A673 (cell line): ENCODE measurements at regions not wholly inside any gene's neighbourhood (a gene's known extent, or its start where the extent isn't known, plus 50 kb on each side); places are given as distances from the start of the nearest gene placed in this dataset.

Experiments
- BruUV-seq: library from RNA; stranded (reverse); fragments of 400-500 nt; replicated peaks from 2 replicates; lab custom pipeline; 2021; lab: Mats Ljungman, UMichigan
- CTCF ChIA-PET: fragments of 300-600 bp; sonication (Branson Sonifier 250); formaldehyde crosslinking; loops from one replicate; lab custom pipeline; 2022; ENCODE audit warnings: antibody characterized with exemption; lab: Charles Lee
- POLR2A ChIA-PET: fragments of 300-600 bp; sonication (Branson Sonifier 250); formaldehyde crosslinking; loops from one replicate; lab custom pipeline; 2022; ENCODE audit warnings: antibody characterized with exemption; ENCODE audit not compliant: low non-redundant PET; lab: Charles Lee
- DNase-seq: peaks from one replicate; pipeline ENCODE4 v3.0.0-alpha.2; 2015; ENCODE audit warnings: low spot score
- H3K27ac ChIP-seq: fragments of 200-600 bp; sonication (generic); 2 replicates; pipeline ENCODE4 v1.5.1; 2016; ENCODE audit warnings: mixed run types, low read depth, mild to moderate bottlenecking, mixed read lengths, antibody characterized with exemption, low read length; ENCODE audit not compliant: poor library complexity, severe bottlenecking
- H3K27me3 ChIP-seq: fragments of 200-600 bp; sonication (generic); replicated peaks from 2 replicates; pipeline ENCODE4 v1.6.1; 2017; ENCODE audit warnings: mixed run types, low read depth, mild to moderate bottlenecking, mixed read lengths, antibody characterized with exemption, low read length; ENCODE audit not compliant: insufficient read depth, poor library complexity
- H3K36me3 ChIP-seq: fragments of 200-600 bp; sonication (generic); 2 replicates; pipeline ENCODE4 v1.6.1; 2016; ENCODE audit warnings: mixed run types, mild to moderate bottlenecking, mixed read lengths, antibody characterized with exemption, low read length; ENCODE audit not compliant: insufficient read depth, poor library complexity, severe bottlenecking
- H3K4me1 ChIP-seq: fragments of 200-600 bp; sonication (generic); 2 replicates; pipeline ENCODE4 v1.6.1; 2017; ENCODE audit warnings: mixed run types, mild to moderate bottlenecking, mixed read lengths, antibody characterized with exemption, low read length; ENCODE audit not compliant: insufficient read depth, poor library complexity, severe bottlenecking
- H3K4me3 ChIP-seq: fragments of 200-600 bp; sonication (generic); 2 replicates; pipeline ENCODE4 v1.5.1; 2016; ENCODE audit warnings: low read depth, mixed run types, mild to moderate bottlenecking, mixed read lengths, low read length; ENCODE audit not compliant: poor library complexity, severe bottlenecking
- H3K9me3 ChIP-seq: fragments of 200-600 bp; sonication (generic); 2 replicates; pipeline ENCODE4 v1.6.1; 2016; ENCODE audit warnings: mixed run types, low read depth, mild to moderate bottlenecking, mixed read lengths, antibody characterized with exemption, low read length; ENCODE audit not compliant: poor library complexity, severe bottlenecking
- EZH2 ChIP-seq: fragments of 200-600 bp; sonication (generic); IDR thresholded peaks from 2 replicates; pipeline ENCODE4 v1.6.1; 2017; ENCODE audit warnings: borderline replicate concordance, low read depth, mild to moderate bottlenecking, mixed read lengths, antibody characterized with exemption, low read length; ENCODE audit not compliant: poor library complexity, severe bottlenecking
- intact Hi-C: fragments of 100-400 bp; cut with micrococcal nuclease; formaldehyde crosslinking; loops from one replicate; pipeline ENCODE4 v1.10.0; 2022; ENCODE audit not compliant: unreplicated experiment
- TF ChIP-seq, protein P1 (sequence below): fragments of 300-800, 200-600 bp; sonication (generic); conservative IDR thresholded peaks from 2 replicates; pipeline ENCODE4 v1.5.1; 2017; ENCODE audit warnings: low read depth, mild to moderate bottlenecking, antibody characterized with exemption, low read length, moderate library complexity, mixed read lengths

DNA sequence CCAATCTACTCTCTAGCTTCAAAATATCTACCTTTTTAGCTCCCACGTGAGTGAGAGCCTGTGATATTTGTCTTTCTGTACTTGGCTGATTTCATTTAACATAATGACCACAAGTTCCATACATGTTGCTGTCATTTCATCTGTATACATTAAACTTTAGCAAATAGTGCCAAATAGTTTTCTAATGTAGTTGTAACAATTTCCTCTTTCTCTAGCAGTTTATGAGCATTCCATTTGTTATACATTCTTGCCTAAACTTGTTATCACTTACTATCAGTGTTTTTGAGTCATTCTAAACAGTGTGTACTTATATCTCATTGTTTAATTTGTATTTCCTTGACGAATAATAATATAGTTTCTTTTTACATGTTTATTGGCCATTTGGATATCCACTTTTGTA, 77.2 kb downstream of the NEUROD6 start:
- intact Hi-C loops, result no loop called here
- DNase-seq, result no peak
- Histone ChIP-seq H3K4me1 (peaks cover 7% of the 10 kb centered on the region), H3K36me3 (no peaks in the 10 kb centered on the region), H3K27me3 (no peaks in the 10 kb centered on the region), H3K9me3 (no peaks in the 10 kb centered on the region), H3K27ac (no peak overlapping the region), H3K4me3 (no peak overlapping the region)
- no TSS peak for BruUV-seq
- CTCF ChIA-PET, result no interaction called here
- POLR2A ChIA-PET, result no interaction called here
- TF ChIP-seq EZH2, result no peak
- TF ChIP-seq, protein P1, sequence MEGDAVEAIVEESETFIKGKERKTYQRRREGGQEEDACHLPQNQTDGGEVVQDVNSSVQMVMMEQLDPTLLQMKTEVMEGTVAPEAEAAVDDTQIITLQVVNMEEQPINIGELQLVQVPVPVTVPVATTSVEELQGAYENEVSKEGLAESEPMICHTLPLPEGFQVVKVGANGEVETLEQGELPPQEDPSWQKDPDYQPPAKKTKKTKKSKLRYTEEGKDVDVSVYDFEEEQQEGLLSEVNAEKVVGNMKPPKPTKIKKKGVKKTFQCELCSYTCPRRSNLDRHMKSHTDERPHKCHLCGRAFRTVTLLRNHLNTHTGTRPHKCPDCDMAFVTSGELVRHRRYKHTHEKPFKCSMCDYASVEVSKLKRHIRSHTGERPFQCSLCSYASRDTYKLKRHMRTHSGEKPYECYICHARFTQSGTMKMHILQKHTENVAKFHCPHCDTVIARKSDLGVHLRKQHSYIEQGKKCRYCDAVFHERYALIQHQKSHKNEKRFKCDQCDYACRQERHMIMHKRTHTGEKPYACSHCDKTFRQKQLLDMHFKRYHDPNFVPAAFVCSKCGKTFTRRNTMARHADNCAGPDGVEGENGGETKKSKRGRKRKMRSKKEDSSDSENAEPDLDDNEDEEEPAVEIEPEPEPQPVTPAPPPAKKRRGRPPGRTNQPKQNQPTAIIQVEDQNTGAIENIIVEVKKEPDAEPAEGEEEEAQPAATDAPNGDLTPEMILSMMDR, result no peak

DNA sequence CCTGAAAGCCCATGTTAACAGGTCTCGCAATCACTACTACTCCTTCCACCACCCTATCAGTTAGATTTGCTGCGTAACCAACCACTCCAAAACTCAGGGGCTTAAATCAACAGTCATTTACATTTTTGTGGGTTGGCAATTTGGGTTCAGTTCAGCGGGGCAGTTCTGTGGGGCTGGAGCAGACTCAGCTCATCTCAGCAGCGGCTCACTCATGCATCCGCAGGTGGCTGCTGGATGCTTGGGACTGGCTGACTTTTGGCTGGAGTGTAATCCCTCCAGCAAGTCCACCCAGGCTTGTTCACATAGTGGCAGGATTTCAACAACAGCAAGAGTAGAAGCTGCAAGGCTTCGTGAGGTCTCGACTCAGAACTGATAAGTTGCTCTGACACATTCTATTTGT, 79.2 kb downstream of the NEUROD6 start:
- peak; percentile 28 for DNase-seq
- Histone ChIP-seq H3K4me3 (no peak overlapping the region), H3K36me3 (no peaks in the 10 kb centered on the region), H3K4me1 (no peaks in the 10 kb centered on the region), H3K9me3 (no peaks in the 10 kb centered on the region), H3K27ac (no peak overlapping the region), H3K27me3 (no peaks in the 10 kb centered on the region)
- ChIA-PET POLR2A (no interaction called here), CTCF (no interaction called here)
- intact Hi-C loops, result no loop called here
- TF ChIP-seq, protein P1, result no peak
- TF ChIP-seq EZH2, result no peak
- no TSS peak for BruUV-seq

DNA sequence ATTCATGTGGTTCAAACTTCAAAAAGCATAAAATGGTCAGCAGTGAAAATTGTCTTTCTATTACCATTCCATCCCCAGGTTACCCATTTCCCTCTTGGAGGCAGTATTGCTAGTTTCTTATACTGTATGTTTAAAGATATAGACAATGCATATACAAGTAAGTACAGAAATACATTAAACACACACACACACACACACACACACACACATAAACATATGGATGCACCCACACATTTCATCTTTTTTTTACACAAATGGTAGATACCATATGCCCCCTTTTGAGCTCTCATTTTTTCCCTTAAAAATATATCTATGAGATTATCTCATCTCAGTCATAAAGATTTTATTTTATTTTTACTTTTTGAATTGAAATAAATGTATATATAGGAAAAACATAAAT, 79.7 kb downstream of the NEUROD6 start:
- ChIA-PET CTCF (no interaction called here), POLR2A (no interaction called here)
- TF ChIP-seq, protein P1, result no peak
- no peak for TF ChIP-seq EZH2
- Histone ChIP-seq H3K4me3 (no peak overlapping the region), H3K27ac (no peak overlapping the region), H3K9me3 (no peaks in the 10 kb centered on the region), H3K36me3 (no peaks in the 10 kb centered on the region), H3K4me1 (no peaks in the 10 kb centered on the region), H3K27me3 (no peaks in the 10 kb centered on the region)
- intact Hi-C loops, result no loop called here
- no TSS peak for BruUV-seq
- DNase-seq, result no peak
